Mesodermal cell (in vitro differentiated cells): ENCODE measurements at regions not wholly inside any gene's neighbourhood (a gene's known extent, or its start where the extent isn't known, plus 50 kb on each side); places are given as distances from the start of the nearest gene placed in this dataset.

Source experiments
- H3K27ac ChIP-seq: 2 replicates; pipeline ENCODE4 v1.7.0; 2013; ENCODE audit warnings: mild to moderate bottlenecking, low read depth, low read length, moderate library complexity; ENCODE audit not compliant: severe bottlenecking
- H3K36me3 ChIP-seq: 2 replicates; pipeline ENCODE4 v1.7.1; 2013; ENCODE audit warnings: mild to moderate bottlenecking, low read length, moderate library complexity; ENCODE audit not compliant: control insufficient read depth, insufficient read depth
- H3K4me1 ChIP-seq: one replicate; pipeline ENCODE4 v1.7.1; 2013; ENCODE audit warnings: mild to moderate bottlenecking, low read length; ENCODE audit not compliant: insufficient read depth, control insufficient read depth, poor library complexity, severe bottlenecking
- H3K4me3 ChIP-seq: 2 replicates; pipeline ENCODE4 v1.7.0; 2013; ENCODE audit warnings: low read length, control low read depth, mild to moderate bottlenecking; ENCODE audit not compliant: insufficient read depth, poor library complexity, severe bottlenecking; ENCODE audit errors: extremely low read depth
- H3K9me3 ChIP-seq: 2 replicates; pipeline ENCODE4 v1.7.1; 2013; ENCODE audit warnings: mild to moderate bottlenecking, low read length, moderate library complexity; ENCODE audit not compliant: control insufficient read depth
- WGBS, 2 experiments: methylation state at CpG; one replicate each; pipeline ENCODE4 v1.1.5; 2013; ENCODE audit warnings: missing lambda C conversion rate in 2 of 2; ENCODE audit not compliant: insufficient coverage in 2 of 2; 5-methylcytosine and 5-hydroxymethylcytosine counted together

DNA sequence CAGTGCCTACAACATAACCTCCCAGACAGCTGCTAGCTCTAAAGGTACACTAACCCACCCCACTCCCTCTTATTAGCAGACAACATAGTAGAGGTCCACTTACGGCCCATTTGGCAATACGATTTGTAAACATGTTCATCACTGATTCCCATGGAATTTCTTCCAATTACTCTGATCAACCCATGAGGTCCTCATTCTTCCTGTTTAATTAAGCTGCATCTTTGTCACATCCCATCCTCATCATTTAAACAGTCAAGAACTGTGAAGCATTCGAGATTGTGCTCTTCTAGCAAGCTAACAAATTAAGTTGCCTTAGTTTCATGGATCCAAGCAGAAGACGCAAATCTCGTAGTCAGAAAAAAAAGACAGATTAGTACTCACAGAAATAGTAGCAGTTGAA lies 622.2 kb upstream of the VSTM2A start:
- Histone ChIP-seq H3K4me3 (no peak overlapping the region), H3K36me3 (no peaks in the 10 kb centered on the region), H3K4me1 (no peaks in the 10 kb centered on the region), H3K9me3 (no peaks in the 10 kb centered on the region), H3K27ac (no peak overlapping the region)
- WGBS, 2 experiments, result 82 to 90% methylated on average over 5 of the region's 5 CpGs

DNA sequence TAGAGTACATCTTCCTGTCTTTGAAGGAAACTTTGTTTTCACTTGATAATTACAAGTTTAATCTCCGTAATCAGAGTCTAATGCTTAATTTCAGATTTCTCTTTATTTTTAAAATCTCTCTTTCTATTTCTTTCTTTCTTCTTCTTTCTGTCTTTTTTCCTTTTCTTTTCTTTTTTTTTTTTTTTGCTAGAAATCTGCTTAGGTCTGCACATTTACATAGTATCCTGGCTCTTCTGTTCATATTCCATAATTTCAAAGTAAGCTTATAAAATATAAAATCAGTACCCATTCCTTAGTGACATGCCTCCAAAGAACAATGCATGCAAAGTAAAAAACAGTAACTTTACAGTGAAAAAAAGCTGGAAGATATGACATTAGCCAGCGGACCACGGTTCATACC lies 601.7 kb upstream of the VSTM2A start:
- 100% methylated on average over 1 to 2 of the region's 3 CpGs for WGBS, 2 experiments
- no peak overlapping the region for H3K27ac ChIP-seq
- H3K9me3 ChIP-seq, result no peaks in the 10 kb centered on the region
- H3K4me1 ChIP-seq, result no peaks in the 10 kb centered on the region
- H3K36me3 ChIP-seq, result no peaks in the 10 kb centered on the region
- H3K4me3 ChIP-seq, result no peak overlapping the region

DNA sequence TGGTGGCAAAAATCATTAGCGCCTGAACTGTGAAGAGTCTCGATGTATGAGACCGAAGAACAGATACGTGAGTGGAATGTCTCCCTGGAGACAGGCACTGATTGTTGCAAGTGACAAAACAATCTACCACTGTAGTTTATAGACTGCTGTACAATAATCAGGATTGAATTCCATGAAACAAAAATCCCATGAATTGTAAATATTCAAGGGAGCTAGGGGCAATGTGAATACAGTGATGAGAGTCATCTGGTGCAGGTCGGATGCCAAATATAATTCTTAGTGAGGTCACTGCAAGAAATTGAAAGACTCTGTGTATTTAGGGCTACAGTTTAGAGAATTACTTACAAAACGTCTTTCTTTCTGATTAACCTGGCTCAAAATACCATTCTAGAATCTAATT lies 594.4 kb upstream of the VSTM2A start:
- H3K4me3 ChIP-seq, result no peak overlapping the region
- WGBS, 2 experiments, result 92 to 100% methylated on average over 3 to 5 of the region's 6 CpGs
- no peaks in the 10 kb centered on the region for H3K4me1 ChIP-seq
- no peak overlapping the region for H3K27ac ChIP-seq
- no peaks in the 10 kb centered on the region for H3K36me3 ChIP-seq
- no peaks in the 10 kb centered on the region for H3K9me3 ChIP-seq

DNA sequence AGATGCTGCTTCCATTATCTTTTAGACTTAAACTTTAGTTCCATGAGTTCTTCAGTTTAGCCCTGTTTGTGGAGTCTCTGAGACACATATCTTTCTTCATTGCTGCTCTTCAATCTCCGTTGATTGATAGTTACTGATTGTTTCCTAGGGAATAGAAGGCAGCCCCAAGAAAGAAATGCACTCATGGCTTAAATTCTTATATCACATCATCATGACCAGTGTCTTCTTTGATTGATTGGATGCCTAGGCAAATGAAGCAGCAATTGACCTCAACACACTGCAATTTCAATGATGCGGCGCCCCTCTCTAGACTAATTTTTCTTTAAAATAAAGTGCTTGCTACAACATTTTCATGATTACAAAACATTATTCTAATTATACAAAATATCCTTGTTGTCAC lies 576.5 kb upstream of the VSTM2A start:
- 100% methylated on average over 2 of the region's 3 CpGs; no CpG with 5 or more reads in 1 of the 2 experiments for WGBS, 2 experiments
- no peak overlapping the region for H3K27ac ChIP-seq
- H3K36me3 ChIP-seq, result no peaks in the 10 kb centered on the region
- H3K4me3 ChIP-seq, result no peak overlapping the region
- H3K4me1 ChIP-seq, result no peaks in the 10 kb centered on the region
- no peaks in the 10 kb centered on the region for H3K9me3 ChIP-seq

DNA sequence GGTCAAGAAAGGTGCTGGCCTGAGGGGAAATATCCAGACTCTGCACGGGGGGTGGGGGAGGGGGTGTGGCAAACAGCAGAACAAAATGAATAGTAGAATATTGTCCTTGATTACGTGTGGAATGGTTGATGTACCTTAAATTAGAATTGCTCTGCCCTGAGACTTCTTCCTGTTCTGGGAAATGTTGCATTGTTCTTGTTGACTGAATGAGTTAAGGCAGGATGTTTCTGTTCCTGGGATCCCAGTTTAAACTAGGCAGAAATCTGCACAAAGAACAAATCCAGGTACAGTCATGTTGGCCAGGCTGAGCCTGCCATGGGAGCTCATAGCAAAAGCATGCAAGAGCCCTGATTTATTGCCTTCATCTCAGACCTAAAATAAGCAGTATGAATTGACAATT lies 558.7 kb upstream of the VSTM2A start:
- WGBS, 2 experiments, result 79% methylated on average over 2 of the region's 2 CpGs; no CpG with 5 or more reads in 1 of the 2 experiments
- H3K27ac ChIP-seq, result no peak overlapping the region
- no peaks in the 10 kb centered on the region for H3K9me3 ChIP-seq

DNA sequence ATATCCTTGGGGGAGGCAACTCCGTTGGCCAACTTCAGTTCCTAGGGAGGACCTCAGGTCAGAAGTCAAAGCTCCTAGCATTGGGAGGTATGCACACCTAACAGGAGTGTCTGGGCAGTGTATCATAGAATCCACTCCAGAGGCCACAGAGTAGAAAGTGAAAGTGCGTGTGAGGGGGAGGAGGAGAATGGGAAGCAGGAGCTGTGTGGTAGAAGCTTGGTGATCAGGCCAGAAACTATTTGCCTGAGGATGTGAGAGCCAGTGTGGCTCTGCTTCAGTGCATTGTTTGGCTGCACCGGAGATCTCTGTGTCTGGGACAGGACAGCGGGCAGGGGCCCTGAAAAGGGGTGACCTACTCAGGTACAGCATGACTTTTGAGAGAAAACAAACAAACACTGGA lies 557.4 kb upstream of the VSTM2A start:
- Histone ChIP-seq H3K9me3 (no peaks in the 10 kb centered on the region), H3K4me3 (no peak overlapping the region), H3K4me1 (no peaks in the 10 kb centered on the region), H3K27ac (no peak overlapping the region), H3K36me3 (no peaks in the 10 kb centered on the region)
- 55 to 70% methylated on average over 3 to 4 of the region's 4 CpGs for WGBS, 2 experiments

More for the DNA sequence above, 558.7 kb upstream of the VSTM2A start:
- H3K36me3 ChIP-seq, result no peaks in the 10 kb centered on the region
- no peak overlapping the region for H3K4me3 ChIP-seq
- H3K4me1 ChIP-seq, result no peaks in the 10 kb centered on the region

DNA sequence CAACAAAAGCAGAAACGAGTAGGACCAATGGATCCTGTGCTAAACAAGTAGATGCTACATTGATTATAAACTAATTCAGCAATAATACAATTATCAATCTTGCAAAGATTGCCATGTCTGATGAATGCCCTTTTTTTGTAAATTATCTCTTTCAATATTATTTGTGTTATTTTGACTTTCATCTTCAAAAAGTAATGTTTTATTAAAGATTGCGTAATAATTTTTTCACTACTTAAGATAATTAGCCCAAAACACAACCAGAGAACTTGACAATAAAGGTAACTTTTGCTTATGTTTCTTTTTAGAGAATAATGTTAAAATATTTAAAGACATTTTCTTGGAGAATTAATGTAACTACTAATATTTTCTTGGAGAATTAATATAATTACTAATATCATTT lies 553.8 kb upstream of the VSTM2A start:
- no peak overlapping the region for H3K4me3 ChIP-seq
- no peaks in the 10 kb centered on the region for H3K4me1 ChIP-seq
- H3K27ac ChIP-seq, result no peak overlapping the region
- no peaks in the 10 kb centered on the region for H3K36me3 ChIP-seq
- H3K9me3 ChIP-seq, result no peaks in the 10 kb centered on the region
- no CpG with 5 or more reads among the region's 2 CpGs for WGBS, 2 experiments

DNA sequence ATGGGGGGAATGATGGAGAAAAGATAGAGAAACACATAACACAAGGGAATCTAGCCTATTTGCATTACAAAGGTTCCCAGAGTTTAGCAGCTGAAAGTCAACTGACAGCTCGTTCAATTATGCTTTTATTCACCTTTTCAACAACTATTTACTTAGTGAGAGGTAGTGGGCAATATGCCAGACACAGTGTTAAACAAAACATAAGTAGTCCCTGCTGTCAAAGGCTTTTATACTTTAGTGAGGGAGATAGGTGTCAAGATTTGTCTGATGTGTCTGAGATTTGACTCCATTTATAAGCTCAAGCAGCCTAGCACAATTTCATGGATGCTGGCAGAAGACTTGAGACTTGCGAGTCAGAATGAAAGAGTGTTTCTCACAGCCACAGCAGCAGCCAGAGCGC lies 549.0 kb upstream of the VSTM2A start:
- 100% methylated on average over 2 of the region's 3 CpGs for WGBS, 2 experiments
- no peaks in the 10 kb centered on the region for H3K4me1 ChIP-seq
- no peaks in the 10 kb centered on the region for H3K9me3 ChIP-seq
- H3K4me3 ChIP-seq, result no peak overlapping the region
- H3K27ac ChIP-seq, result no peak overlapping the region
- no peaks in the 10 kb centered on the region for H3K36me3 ChIP-seq

DNA sequence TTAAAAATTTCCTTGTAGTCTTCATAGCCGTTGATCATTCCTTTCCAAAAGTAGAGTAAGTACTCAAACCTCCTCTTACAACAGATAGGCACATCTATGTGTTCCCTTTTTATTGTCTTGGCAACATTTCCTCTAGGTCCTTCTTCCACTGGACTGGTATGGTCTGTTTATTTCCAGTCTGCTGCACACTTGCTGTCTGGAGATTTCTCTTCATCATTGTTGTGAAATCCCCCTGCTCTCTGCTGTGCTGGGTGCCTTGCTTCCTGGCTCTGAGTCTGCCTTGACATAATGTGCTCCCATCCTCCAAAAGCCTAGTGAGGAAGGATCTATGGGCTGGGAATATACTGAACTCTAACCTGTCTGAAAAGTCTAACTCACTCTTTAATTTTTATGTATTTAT lies 545.3 kb upstream of the VSTM2A start:
- no peak overlapping the region for H3K27ac ChIP-seq
- H3K9me3 ChIP-seq, result no peaks in the 10 kb centered on the region
- no peaks in the 10 kb centered on the region for H3K4me1 ChIP-seq
- H3K4me3 ChIP-seq, result no peak overlapping the region
- WGBS, 2 experiments, result 83% methylated on average over 1 of the region's 1 CpG; no CpG with 5 or more reads in 1 of the 2 experiments
- H3K36me3 ChIP-seq, result no peaks in the 10 kb centered on the region

DNA sequence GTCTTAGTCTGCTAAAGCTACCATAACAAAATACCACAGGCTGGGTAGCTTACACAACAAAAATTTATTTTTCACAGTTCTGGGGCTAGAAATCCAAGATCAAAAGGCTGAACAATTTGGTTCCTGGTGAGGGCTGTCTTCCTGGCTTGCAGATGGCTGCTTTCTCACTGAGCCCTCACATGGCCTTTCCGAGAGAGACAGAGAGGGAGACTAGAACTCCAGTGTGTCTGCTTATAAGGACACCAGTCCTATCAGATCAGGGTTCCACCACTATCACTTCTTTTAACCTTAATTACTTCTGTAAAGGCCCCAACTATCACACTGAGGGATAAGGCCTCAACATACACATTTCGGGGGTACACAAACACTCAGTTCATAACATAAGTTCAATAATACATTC lies 527.4 kb upstream of the VSTM2A start:
- no peaks in the 10 kb centered on the region for H3K36me3 ChIP-seq
- peaks cover 7% of the 10 kb centered on the region for H3K4me1 ChIP-seq
- H3K4me3 ChIP-seq, result no peak overlapping the region
- no peaks in the 10 kb centered on the region for H3K9me3 ChIP-seq
- H3K27ac ChIP-seq, result peak overlapping the region; percentile 65
- WGBS, 2 experiments, result 56% methylated on average over 1 of the region's 2 CpGs; no CpG with 5 or more reads in 1 of the 2 experiments

DNA sequence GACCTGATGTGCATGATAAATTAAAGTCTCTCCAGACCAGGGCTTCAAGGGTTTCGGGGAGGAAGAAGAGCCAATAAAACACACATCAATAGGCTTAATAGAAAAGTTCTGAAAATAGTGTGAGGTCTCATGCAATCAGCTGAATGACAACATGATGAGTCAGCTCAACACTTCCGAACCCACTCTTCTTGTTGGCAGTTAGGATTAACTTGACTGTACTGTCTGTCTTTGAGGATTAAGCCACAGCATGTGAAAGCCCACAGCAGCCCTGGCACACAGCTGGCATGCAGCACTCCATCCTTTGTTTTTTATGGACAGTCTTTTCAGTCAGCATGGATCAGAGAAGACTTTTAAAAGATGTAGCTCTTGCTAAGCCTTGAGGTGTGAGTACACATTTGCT lies 526.9 kb upstream of the VSTM2A start:
- Histone ChIP-seq H3K36me3 (no peaks in the 10 kb centered on the region), H3K4me1 (peaks cover 7% of the 10 kb centered on the region), H3K27ac (peak overlapping the region; percentile 65), H3K4me3 (no peak overlapping the region), H3K9me3 (no peaks in the 10 kb centered on the region)
- 75% methylated on average over 1 of the region's 2 CpGs; no CpG with 5 or more reads in 1 of the 2 experiments for whole genome bisulfite sequencing, 2 experiments
